GM19351 (cell line): ENCODE measurements at regions not wholly inside any gene's neighbourhood (a gene's known extent, or its start where the extent isn't known, plus 50 kb on each side); places are given as distances from the start of the nearest gene placed in this dataset.
"Not testable (repeated sequence)": the region's sequence is repeated elsewhere in the genome, so short reads cannot be mapped to it uniquely, and the experiment has no call there.

Source experiments
- ATAC-seq: cut with Tn5 transposase; IDR thresholded peaks from one replicate; pipeline ENCODE4 v1.9.1; 2021; ENCODE audit warnings: mild to moderate bottlenecking, moderate library complexity; ENCODE audit not compliant: unreplicated experiment

- no peak for ATAC-seq
These were observed 1340.4 kb downstream of the XPNPEP1 start for GRCh38 chr10:108582888-108583287.

- ATAC-seq = no peak
These were observed 1340.9 kb downstream of the XPNPEP1 start for GRCh38 chr10:108582387-108582786.

GRCh38 chr10:108578258-108578657 lies 1345.1 kb downstream of the XPNPEP1 start:
- ATAC-seq = no peak

GRCh38 chr10:108574233-108574632 lies 1349.1 kb downstream of the XPNPEP1 start:
- no peak for ATAC-seq

GRCh38 chr10:108568824-108569223 lies 1354.5 kb downstream of the XPNPEP1 start:
- no peak for ATAC-seq

GRCh38 chr10:108567899-108568752 lies 1355.2 kb downstream of the XPNPEP1 start:
- peak; percentile 90 for ATAC-seq

- ATAC-seq = no peak
These were observed 1356.8 kb downstream of the XPNPEP1 start for GRCh38 chr10:108566316-108567107.

- ATAC-seq = peak; percentile 75
These were observed 1361.2 kb downstream of the XPNPEP1 start for GRCh38 chr10:108562105-108562504.

GRCh38 chr10:108561649-108562048 lies 1361.7 kb downstream of the XPNPEP1 start:
- ATAC-seq = no peak

GRCh38 chr10:108560488-108560887 lies 1362.8 kb downstream of the XPNPEP1 start:
- no peak for ATAC-seq

GRCh38 chr10:108556186-108556585 lies 1367.1 kb downstream of the XPNPEP1 start:
- ATAC-seq = no peak

- peak; percentile 86 for ATAC-seq
These were observed 1377.4 kb downstream of the XPNPEP1 start for GRCh38 chr10:108545921-108546320.

GRCh38 chr10:108544500-108545120 lies 1378.7 kb downstream of the XPNPEP1 start:
- peak; percentile 64 for ATAC-seq

- ATAC-seq = not testable (repeated sequence)
These were observed 1369.0 kb upstream of the SORCS1 start for GRCh38 chr10:108533551-108533950.

GRCh38 chr10:108523016-108523800 lies 1358.7 kb upstream of the SORCS1 start:
- no peak for ATAC-seq

- ATAC-seq = no peak
These were observed 1357.5 kb upstream of the SORCS1 start for GRCh38 chr10:108521827-108522492.

- no peak for ATAC-seq
These were observed 1351.3 kb upstream of the SORCS1 start for GRCh38 chr10:108515821-108516220.

GRCh38 chr10:108500396-108500795 lies 1335.9 kb upstream of the SORCS1 start:
- ATAC-seq = no peak

- no peak for ATAC-seq
These were observed 1331.6 kb upstream of the SORCS1 start for GRCh38 chr10:108496106-108496505.

- no peak for ATAC-seq
These were observed 1326.4 kb upstream of the SORCS1 start for GRCh38 chr10:108490944-108491343.
